Gastrocnemius medialis (tissue), 4 donors: ENCODE measurements at regions not wholly inside any gene's neighbourhood (a gene's known extent, or its start where the extent isn't known, plus 50 kb on each side); places are given as distances from the start of the nearest gene placed in this dataset.

Source experiments
- ATAC-seq, 2 donors: fragments of 150-250 bp; one replicate each; pipeline ENCODE4 v1.9.1; 2016
- DNase-seq, 2 donors: peaks; one replicate each; pipeline ENCODE4 v3.0.0-alpha.2; 2019
- H3K27ac ChIP-seq, 4 donors: fragments of 200-600 bp; sonication (generic); 1 replicate in 1 of 4; 2 replicates in 3 of 4; pipeline ENCODE4 v1.5.1; 2016 to 2018; ENCODE audit warnings: mild to moderate bottlenecking in 2 of 4, moderate library complexity in 1 of 4
- H3K27me3 ChIP-seq, 3 donors: fragments of 200-600 bp; sonication (generic) in 2 of 3; 1 replicate in 1 of 3; 2 replicates in 2 of 3; pipeline versions ENCODE4 v1.5.1 to v1.6.0; 2016 to 2019; ENCODE audit warnings: mild to moderate bottlenecking in 1 of 3, moderate library complexity in 1 of 3
- H3K36me3 ChIP-seq, 2 donors: fragments of 200-600 bp; sonication (generic) in 1 of 2; one replicate each; pipeline ENCODE4 v1.5.1; 2017 to 2018
- H3K4me1 ChIP-seq, 2 donors: fragments of 200-600 bp; sonication (generic) in 1 of 2; one replicate each; pipeline ENCODE4 v1.5.1; 2016 to 2017; ENCODE audit warnings: mild to moderate bottlenecking in 2 of 2
- H3K4me3 ChIP-seq, 4 donors: fragments of 200-600 bp; sonication (generic) in 3 of 4; 1 replicate in 1 of 4; 2 replicates in 3 of 4; pipeline ENCODE4 v1.5.1; 2016 to 2019; ENCODE audit warnings: mild to moderate bottlenecking in 2 of 4
- H3K9me3 ChIP-seq, 3 donors: fragments of 200-600 bp; sonication (generic) in 2 of 3; 1 replicate in 1 of 3; 2 replicates in 2 of 3; pipeline ENCODE4 v1.5.1; 2016 to 2019
- POLR2A ChIP-seq, 2 donors: fragments of 450-650 bp; IDR thresholded peaks; one replicate each; pipeline ENCODE4 v1.6.1; 2017; ENCODE audit warnings: antibody characterized with exemption in 2 of 2, mild to moderate bottlenecking in 2 of 2, moderate library complexity in 2 of 2
- in situ Hi-C, 4 donors: fragments of 200-750 bp; cut with MboI; loops; one replicate each; pipeline versions ENCODE4 v1.15.0 to v1.8.0; 2017; ENCODE audit warnings: low sequenced_read_pairs in 4 of 4
- intact Hi-C: fragments of 100-400 bp; cut with DNase I; formaldehyde crosslinking; loops from one replicate; pipeline ENCODE4 v1.15.1; 2023; ENCODE audit warnings: low total_unique reads
- TF ChIP-seq, protein P1 (sequence below), 5 experiments: fragments of 450-650 bp in 3 of 5; fragments of 200-600 bp in 2 of 5; sonication (generic) in 2 of 5; IDR thresholded peaks in 4 of 5; conservative IDR thresholded peaks in 1 of 5; 1 replicate in 4 of 5; 2 replicates in 1 of 5; pipeline ENCODE4 v1.5.1; 2016 to 2019; ENCODE audit warnings: antibody characterized with exemption in 5 of 5, mild to moderate bottlenecking in 3 of 5, moderate library complexity in 3 of 5

DNA sequence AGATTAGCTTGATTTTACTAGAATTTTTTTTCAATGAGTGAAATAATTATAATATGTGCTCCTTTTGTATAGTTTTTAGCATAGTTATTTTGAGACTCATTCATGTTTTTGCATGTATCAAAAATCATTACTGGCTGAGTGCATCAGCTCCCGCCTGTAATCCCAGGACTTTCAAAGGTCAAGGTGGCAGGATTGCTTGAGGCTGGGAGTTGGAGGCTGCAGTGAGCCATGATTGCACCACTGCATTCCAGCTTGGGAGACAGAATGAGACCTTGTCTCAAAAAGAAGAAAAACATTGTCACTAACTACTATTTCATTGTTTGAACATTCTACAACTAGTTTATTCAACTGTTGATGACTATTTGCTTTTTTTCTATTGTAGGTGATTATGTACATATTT, 802.7 kb downstream of the SLC16A7 start:
- Histone ChIP-seq H3K9me3 (no peaks in the 10 kb centered on the region), H3K4me1 (no peaks in the 10 kb centered on the region), H3K4me3 (no peak overlapping the region), H3K27ac (no peak overlapping the region), H3K36me3 (no peaks in the 10 kb centered on the region), H3K27me3 (no peaks in the 10 kb centered on the region)
- TF ChIP-seq, protein P1, sequence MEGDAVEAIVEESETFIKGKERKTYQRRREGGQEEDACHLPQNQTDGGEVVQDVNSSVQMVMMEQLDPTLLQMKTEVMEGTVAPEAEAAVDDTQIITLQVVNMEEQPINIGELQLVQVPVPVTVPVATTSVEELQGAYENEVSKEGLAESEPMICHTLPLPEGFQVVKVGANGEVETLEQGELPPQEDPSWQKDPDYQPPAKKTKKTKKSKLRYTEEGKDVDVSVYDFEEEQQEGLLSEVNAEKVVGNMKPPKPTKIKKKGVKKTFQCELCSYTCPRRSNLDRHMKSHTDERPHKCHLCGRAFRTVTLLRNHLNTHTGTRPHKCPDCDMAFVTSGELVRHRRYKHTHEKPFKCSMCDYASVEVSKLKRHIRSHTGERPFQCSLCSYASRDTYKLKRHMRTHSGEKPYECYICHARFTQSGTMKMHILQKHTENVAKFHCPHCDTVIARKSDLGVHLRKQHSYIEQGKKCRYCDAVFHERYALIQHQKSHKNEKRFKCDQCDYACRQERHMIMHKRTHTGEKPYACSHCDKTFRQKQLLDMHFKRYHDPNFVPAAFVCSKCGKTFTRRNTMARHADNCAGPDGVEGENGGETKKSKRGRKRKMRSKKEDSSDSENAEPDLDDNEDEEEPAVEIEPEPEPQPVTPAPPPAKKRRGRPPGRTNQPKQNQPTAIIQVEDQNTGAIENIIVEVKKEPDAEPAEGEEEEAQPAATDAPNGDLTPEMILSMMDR (IDR thresholded peaks at IDR 0.05 in 4 of 5, conservative IDR thresholded peaks at IDR 0.05 in 1 of 5), result no peak
- no peak for TF ChIP-seq POLR2A (IDR thresholded peaks at IDR 0.05)
- DNase-seq (no peak), ATAC-seq (no peak)
- intact Hi-C loops (no loop called here), in situ Hi-C loops (no loop called here)

DNA sequence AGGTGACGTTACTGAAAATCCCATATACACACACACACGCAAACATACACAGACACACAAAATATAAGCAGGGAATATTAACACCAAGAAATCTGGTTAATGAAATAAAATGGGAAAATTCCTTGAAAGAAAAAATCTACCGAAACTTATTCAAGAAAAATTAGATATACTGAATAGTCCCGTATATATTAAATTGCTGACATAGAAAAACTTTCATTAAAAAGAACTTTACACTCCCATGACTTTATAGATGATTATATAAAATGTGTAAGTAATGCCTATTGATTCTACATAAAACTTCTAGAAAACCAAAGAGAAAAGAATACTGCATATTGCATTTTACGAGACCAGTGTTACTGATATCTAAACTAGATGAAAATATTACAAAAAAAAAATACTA, 803.2 kb downstream of the SLC16A7 start:
- Histone ChIP-seq H3K36me3 (no peaks in the 10 kb centered on the region), H3K27ac (no peak overlapping the region), H3K4me1 (no peaks in the 10 kb centered on the region), H3K4me3 (no peak overlapping the region), H3K9me3 (no peaks in the 10 kb centered on the region), H3K27me3 (no peaks in the 10 kb centered on the region)
- intact Hi-C loops, result no loop called here
- TF ChIP-seq POLR2A (IDR thresholded peaks at IDR 0.05), result no peak
- TF ChIP-seq, protein P1 (IDR thresholded peaks at IDR 0.05 in 4 of 5, conservative IDR thresholded peaks at IDR 0.05 in 1 of 5), result no peak
- no peak for DNase-seq
- no peak for ATAC-seq
- in situ Hi-C loops, result no loop called here

DNA sequence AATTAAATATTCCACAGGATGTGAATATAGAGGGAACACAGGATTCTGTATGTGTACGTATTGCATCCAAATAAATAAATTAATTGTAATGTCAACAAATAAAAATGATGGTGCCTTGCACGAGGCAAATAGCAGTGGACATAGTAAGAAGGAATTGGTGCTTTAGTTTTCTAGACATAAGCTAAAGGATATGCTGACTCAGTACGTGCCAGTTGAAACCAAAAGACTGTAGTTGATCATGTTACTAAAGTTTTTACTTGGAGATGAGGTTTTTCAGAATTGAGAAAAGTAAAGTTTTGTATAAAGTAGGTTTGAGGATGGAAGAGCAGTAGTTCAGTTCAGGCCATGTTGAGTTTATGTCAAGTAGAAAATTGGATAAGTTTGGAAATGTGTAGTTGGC, 807.2 kb downstream of the SLC16A7 start:
- H3K27me3 ChIP-seq, result no peaks in the 10 kb centered on the region
- no peak overlapping the region for H3K27ac ChIP-seq
- in situ Hi-C loops (no loop called here), intact Hi-C loops (no loop called here)
- TF ChIP-seq, protein P1 (IDR thresholded peaks at IDR 0.05 in 4 of 5, conservative IDR thresholded peaks at IDR 0.05 in 1 of 5), result no peak
- no peak for TF ChIP-seq POLR2A (IDR thresholded peaks at IDR 0.05)
- DNase-seq (no peak), ATAC-seq (no peak)
- H3K36me3 ChIP-seq, result no peaks in the 10 kb centered on the region
- H3K9me3 ChIP-seq, result no peaks in the 10 kb centered on the region
- H3K4me1 ChIP-seq, result no peaks in the 10 kb centered on the region
- no peak overlapping the region for H3K4me3 ChIP-seq

DNA sequence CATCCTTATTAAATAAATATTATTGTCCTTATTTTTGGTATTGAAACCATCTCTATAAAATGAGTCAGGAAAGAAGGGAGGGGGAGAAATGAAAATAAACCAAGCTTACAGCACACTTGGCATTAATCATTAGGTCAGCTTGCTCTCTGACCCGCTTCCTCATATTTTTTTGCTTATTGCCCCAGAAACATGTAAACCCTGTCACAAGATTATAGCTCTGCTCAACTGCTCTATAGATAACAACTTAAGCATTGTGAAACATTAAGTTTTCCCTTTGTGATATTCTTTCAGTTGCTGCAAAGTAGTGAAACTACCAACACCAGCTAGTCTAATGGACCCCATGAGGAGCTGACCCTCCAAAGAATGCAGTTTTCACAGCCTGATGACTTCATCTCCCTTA, 819.5 kb downstream of the SLC16A7 start:
- Histone ChIP-seq H3K4me3 (no peak overlapping the region), H3K36me3 (no peaks in the 10 kb centered on the region), H3K9me3 (no peaks in the 10 kb centered on the region), H3K27me3 (no peaks in the 10 kb centered on the region), H3K27ac (no peak overlapping the region), H3K4me1 (no peaks in the 10 kb centered on the region)
- ATAC-seq (no peak), DNase-seq (no peak)
- TF ChIP-seq POLR2A (IDR thresholded peaks at IDR 0.05), result no peak
- TF ChIP-seq, protein P1 (IDR thresholded peaks at IDR 0.05 in 4 of 5, conservative IDR thresholded peaks at IDR 0.05 in 1 of 5), result no peak
- intact Hi-C loops, result no loop called here
- in situ Hi-C loops, result no loop called here

DNA sequence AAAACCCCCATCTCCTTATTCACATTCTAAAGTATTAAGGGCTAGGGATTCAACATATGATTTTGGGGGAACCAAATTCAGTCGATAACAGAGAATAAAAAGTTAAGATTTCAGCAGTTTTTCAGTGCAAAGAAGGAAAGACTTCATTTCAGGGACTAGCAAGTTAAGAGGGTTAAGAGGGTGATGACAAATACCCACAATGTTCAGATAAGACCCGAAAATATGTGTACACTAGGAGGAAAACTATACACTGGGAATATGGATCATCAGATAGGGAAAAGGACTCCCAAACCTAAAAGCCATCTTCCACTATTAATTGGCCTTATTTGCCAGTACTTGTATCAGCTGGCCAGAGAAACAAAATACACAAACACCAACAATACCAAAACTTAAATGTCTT, 824.2 kb downstream of the SLC16A7 start:
- TF ChIP-seq POLR2A (IDR thresholded peaks at IDR 0.05), result no peak
- TF ChIP-seq, protein P1 (IDR thresholded peaks at IDR 0.05 in 4 of 5, conservative IDR thresholded peaks at IDR 0.05 in 1 of 5), result no peak

More for the DNA sequence above, 824.2 kb downstream of the SLC16A7 start:
- Histone ChIP-seq H3K9me3 (no peaks in the 10 kb centered on the region), H3K27me3 (no peaks in the 10 kb centered on the region), H3K36me3 (no peaks in the 10 kb centered on the region), H3K4me3 (no peak overlapping the region), H3K4me1 (no peaks in the 10 kb centered on the region), H3K27ac (no peak overlapping the region)
- ATAC-seq (no peak), DNase-seq (no peak)
- intact Hi-C loops (no loop called here), in situ Hi-C loops (no loop called here)
